ENCODE measurements at regions not wholly inside any gene's neighbourhood (a gene's known extent, or its start where the extent isn't known, plus 50 kb on each side); places are given as distances from the start of the nearest gene placed in this dataset.
"Not testable (repeated sequence)": the region's sequence is repeated elsewhere in the genome, so short reads cannot be mapped to it uniquely, and the experiment has no call there.

DNA sequence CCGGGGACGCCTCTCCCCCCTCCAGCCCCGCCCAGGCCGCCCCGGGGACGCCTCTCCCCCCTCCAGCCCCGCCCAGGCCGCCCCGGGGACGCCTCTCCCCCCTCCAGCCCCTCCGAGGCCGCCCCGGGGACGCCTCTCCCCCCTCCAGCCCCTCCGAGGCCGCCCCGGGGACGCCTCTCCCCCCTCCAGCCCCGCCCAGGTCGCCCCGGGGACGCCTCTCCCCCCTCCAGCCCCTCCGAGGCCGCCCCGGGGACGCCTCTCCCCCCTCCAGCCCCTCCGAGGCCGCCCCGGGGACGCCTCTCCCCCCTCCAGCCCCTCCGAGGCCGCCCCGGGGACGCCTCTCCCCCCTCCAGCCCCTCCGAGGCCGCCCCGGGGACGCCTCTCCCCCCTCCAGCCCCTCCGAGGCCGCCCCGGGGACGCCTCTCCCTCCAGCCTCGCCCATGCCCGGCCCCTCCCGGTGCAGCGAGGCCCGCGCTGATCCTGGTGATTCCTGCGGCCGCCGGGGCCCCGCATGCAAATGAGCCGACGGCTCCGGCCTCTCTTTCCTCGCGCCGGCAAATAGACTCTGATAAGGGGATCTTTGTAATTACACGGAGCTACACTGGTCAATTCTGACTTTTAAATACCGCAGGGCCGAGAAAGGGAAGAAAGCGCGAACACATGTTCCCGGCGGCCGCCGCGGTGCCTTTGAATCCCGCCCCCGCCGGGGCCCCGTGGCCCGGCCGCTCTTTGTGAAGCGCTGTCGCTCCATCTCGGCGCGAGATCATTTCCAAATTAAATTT, 114.7 kb upstream of the NKX1-1 start:
- not testable (repeated sequence) for H3K9me3 Mint-ChIP-seq; H3K4me1 Mint-ChIP-seq (ENCODE audit: low read depth); H3K27ac Mint-ChIP-seq; H3K36me3 Mint-ChIP-seq (ENCODE audit: low read depth)
- peaks cover 60% of the 10 kb centered on the region for H3K27me3 Mint-ChIP-seq
- peak; percentile 52 for DNase-seq
- peak overlapping the region; percentile 43 for H3K4me3 Mint-ChIP-seq

DNA sequence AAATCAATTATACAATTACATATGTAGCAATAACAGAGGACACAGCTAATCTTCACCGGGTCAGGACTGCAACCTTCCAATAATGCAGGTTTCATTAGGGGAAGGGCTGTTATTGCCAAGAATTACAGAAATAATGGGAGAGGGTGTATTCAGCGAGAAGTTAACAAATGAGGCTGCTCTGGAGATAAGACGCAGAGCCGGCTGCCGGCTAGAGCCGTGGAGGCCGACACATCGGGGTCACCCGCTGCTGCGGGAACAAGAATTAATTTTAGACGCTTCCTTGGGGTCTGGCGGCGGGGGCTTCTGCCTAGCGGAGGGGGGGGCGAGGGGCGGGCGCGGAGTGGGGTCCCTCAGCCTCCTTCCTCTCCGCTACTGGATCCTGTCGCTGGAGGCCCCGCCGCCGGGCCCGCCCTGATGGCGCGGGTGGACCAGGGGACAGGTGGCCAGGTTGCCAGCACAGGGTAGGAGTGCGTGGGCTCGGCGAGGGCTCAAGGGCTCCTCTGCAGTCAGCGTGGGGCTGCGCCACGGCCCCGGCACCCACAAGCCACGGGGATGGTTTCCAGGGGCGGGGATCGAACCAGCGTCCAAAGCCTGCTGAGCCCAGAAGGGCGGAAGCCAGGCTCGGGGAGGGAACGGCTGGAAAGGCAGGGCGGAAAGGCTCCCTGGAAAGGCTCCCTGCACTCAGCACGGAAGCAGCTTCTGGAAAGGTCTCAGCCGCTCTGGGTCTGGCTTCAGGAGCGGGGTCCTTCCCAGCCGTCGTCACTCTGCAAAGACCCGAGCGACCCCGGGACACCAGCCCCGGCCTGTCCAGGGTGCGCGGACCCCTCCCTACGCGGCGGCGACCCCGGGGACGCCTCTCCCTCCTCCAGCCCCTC, 113.8 kb upstream of the NKX1-1 start:
- Mint-ChIP-seq H3K36me3 (ENCODE audit: low read depth) (no peaks in the 10 kb centered on the region), H3K4me3 (no peak overlapping the region), H3K4me1 (ENCODE audit: low read depth) (peaks cover 4% of the 10 kb centered on the region), H3K27me3 (peaks cover 50% of the 10 kb centered on the region), H3K27ac (no peak overlapping the region), H3K9me3 (no peaks in the 10 kb centered on the region)
- DNase-seq = no peak

DNA sequence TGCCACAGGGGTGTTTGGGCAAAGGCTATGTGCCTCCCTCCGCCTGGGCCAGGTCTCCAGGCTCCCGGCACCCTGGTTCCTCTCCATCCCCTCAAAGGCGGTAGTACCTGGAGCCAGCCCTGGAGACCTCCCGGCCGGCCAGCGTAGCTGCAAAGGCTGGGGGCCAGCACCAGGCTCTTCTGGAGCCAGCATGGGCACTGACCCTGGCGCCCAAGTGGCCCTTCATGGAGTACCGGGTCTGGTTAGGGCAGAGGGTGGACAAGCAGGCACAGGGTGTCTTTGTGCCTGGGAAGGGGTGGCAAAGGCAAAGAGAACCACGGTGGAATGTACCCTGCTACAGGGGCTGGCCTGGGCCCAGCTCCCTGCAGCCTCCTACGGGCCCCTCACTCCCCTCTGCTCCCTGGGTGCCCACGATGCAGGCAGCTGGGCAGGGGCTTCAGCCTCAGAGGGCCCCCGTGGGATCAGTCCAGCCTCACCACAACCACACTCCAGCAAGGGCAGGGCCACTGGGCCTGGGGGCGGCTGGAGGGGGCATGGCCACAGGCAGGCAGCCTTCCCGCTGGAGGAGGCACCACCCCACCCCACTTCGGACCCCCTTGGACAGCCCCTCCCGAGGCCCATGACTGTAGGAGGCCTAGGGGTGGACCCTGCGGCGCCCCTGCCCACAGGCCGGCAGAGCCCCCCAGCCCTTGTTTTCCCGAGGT, 112.9 kb upstream of the NKX1-1 start:
- Mint-ChIP-seq H3K27ac (no peak overlapping the region), H3K27me3 (peaks cover 43% of the 10 kb centered on the region), H3K9me3 (no peaks in the 10 kb centered on the region), H3K4me1 (ENCODE audit: low read depth) (peaks cover 4% of the 10 kb centered on the region), H3K4me3 (no peak overlapping the region), H3K36me3 (ENCODE audit: low read depth) (no peaks in the 10 kb centered on the region)
- DNase-seq = no peak

DNA sequence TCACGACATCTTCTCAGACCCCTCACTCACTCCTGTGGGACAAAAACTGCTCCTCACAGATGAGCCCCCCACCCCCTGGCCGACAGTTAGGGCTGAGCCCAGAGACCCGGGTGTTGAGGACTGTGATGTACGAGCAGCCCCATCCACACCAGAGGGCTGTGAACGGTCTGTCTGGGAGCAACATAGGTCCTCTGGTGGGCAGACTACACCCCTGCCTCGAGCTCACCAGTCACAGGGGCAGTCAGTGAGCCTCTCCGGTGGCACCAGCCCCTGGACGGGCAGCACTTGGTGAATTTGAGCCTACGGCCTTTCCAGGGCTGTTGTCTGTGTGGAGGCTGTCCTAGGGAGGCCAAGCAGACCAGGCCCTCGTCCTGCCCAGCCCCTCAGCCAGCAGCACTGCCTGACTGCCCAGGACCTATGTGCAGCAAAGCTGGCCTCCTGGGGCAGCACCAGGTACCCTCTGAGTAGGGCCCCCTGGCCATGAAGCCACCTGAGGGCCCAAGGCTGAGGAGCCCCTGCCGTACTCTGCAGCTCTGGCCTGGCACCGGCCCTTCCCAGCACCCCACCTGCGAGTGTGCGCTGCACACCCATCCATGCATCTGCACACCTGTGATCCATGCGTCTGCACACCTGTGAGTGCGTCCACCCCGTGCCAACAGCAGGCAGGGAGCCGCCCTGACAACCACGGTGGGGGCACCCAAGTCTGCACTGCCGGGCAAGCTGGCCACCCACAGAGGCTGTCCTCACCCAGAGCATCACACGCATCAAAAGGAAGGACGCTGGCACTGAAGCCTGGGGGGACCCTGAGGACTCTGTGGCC, 111.6 kb upstream of the NKX1-1 start:
- no peak overlapping the region for H3K4me3 Mint-ChIP-seq
- no peaks in the 10 kb centered on the region for H3K36me3 Mint-ChIP-seq (ENCODE audit: low read depth)
- peaks cover 29% of the 10 kb centered on the region for H3K27me3 Mint-ChIP-seq
- no peak overlapping the region for H3K27ac Mint-ChIP-seq
- no peak for DNase-seq
- peaks cover 4% of the 10 kb centered on the region for H3K4me1 Mint-ChIP-seq (ENCODE audit: low read depth)
- no peaks in the 10 kb centered on the region for H3K9me3 Mint-ChIP-seq

DNA sequence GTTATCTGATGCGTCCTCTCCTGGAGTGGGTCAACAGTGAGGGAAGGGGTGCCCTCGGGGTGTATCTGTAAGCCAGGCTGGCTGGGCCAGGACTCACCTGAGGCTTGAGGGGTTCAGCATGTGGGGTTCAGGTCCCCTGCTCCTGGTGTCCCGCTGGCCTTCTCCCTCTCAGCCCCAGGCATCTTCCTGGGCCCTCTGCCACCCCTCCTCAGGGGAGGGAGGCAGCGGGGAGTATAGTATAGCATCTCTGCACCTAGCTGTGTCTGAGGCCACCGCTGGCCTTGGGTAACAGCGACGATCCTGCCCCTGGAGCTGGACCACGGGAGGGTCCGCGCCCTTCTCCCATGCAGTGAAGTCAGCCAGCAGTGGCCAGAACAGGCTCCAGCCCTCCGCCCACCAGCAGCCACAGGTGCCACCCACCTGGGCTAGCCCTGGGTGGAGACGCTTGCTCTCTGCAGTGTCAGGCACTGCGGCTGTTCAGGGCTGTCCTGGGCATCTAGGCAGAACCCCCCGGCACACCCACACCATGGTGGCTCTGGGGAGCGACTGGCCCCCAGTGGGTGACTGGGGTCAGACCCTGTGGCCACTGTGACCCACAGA, 110.7 kb upstream of the NKX1-1 start:
- no peak for DNase-seq
- H3K4me1 Mint-ChIP-seq (ENCODE audit: low read depth) = peaks cover 4% of the 10 kb centered on the region
- H3K4me3 Mint-ChIP-seq = no peak overlapping the region
- H3K36me3 Mint-ChIP-seq (ENCODE audit: low read depth) = no peaks in the 10 kb centered on the region
- peaks cover 21% of the 10 kb centered on the region for H3K27me3 Mint-ChIP-seq
- H3K27ac Mint-ChIP-seq = no peak overlapping the region
- no peaks in the 10 kb centered on the region for H3K9me3 Mint-ChIP-seq

DNA sequence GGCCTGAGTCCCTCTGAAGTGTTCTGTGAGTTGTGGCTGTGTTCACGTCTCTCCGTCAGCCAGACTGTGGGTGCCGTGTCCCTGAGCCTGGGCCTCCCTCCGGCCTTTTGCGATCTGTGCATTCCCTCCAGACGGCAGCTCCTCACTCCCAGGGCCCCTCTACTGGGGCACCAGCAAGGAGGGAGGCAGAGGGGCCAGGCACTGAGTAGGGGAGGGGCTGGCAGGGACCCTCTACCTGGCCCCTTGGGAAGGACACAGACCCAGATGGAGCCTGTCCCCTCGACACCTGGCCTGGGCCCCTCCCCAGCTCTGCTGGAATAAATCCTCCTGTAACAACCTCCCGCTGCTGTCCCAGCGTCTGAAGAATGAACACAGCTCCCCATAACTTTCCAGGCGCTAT, 110.0 kb upstream of the NKX1-1 start:
- no peak for DNase-seq
- Mint-ChIP-seq H3K4me3 (no peak overlapping the region), H3K27me3 (peaks cover 18% of the 10 kb centered on the region), H3K4me1 (ENCODE audit: low read depth) (peaks cover 1% of the 10 kb centered on the region), H3K36me3 (ENCODE audit: low read depth) (no peaks in the 10 kb centered on the region), H3K27ac (no peak overlapping the region), H3K9me3 (peaks cover 3% of the 10 kb centered on the region)

DNA sequence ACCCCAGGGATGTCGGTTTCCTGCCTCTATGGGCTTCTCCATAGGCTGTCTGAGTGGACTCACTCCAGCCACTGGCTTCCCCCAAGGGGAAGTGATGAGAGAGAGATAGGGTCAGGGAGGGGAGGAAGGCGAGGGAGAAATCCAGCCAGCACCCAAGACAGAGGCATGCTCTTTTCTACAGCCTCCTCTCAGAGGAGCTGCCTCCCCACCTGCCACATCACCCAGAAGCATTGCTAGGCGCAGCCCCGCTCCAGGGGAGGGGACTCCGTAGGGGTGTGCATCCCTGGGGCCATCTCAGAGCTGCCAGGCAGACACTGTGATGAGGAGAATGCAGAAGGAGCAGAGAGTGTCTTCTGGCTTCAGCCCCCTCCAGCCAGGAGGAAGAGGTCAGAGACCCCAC, 109.5 kb upstream of the NKX1-1 start:
- peaks cover 3% of the 10 kb centered on the region for H3K9me3 Mint-ChIP-seq
- no peak overlapping the region for H3K27ac Mint-ChIP-seq
- peaks cover 16% of the 10 kb centered on the region for H3K27me3 Mint-ChIP-seq
- H3K4me1 Mint-ChIP-seq (ENCODE audit: low read depth) = no peaks in the 10 kb centered on the region
- H3K36me3 Mint-ChIP-seq (ENCODE audit: low read depth) = no peaks in the 10 kb centered on the region
- no peak for DNase-seq
- no peak overlapping the region for H3K4me3 Mint-ChIP-seq

DNA sequence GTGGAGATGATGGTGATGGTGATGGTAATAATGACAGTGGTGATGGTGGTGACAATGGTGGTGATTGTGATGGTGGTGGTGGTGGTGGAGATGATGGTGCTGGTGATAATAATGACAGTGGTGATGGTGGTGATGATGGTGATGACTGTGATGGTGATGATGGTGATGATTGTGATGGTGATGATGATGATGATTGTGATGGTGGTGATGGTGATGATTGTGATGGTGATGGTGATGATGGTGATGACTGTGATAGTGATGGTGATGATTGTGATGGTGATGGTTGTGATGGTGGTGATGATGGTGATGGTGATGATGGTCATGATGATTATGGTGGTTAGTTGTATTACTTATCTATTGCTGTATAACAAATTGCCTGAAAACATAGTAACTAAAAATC, 108.9 kb upstream of the NKX1-1 start:
- no peak overlapping the region for H3K27ac Mint-ChIP-seq
- peaks cover 3% of the 10 kb centered on the region for H3K9me3 Mint-ChIP-seq
- no peaks in the 10 kb centered on the region for H3K4me1 Mint-ChIP-seq (ENCODE audit: low read depth)
- no peak for DNase-seq
- H3K36me3 Mint-ChIP-seq (ENCODE audit: low read depth) = no peaks in the 10 kb centered on the region
- no peak overlapping the region for H3K4me3 Mint-ChIP-seq
- H3K27me3 Mint-ChIP-seq = peaks cover 16% of the 10 kb centered on the region

DNA sequence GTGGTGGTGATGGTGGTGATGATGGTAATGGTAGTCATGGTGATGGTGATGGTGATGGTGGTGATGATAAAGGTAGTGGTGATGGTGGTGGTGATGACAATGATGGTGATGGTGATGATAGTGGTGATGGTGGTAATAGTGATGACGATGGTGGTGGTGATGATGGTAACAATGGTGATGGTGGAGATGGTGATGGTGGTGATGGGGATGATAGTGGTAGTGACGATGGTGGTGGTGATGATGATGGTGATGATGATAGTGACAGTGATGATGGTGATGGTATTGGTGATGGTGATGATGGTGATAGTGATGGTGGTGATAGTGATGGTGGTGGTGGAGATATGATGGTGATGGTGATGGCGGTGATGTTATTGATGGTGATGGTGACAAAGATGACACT, 108.4 kb upstream of the NKX1-1 start:
- no peak for DNase-seq
- H3K36me3 Mint-ChIP-seq (ENCODE audit: low read depth) = no peaks in the 10 kb centered on the region
- no peak overlapping the region for H3K4me3 Mint-ChIP-seq
- no peak overlapping the region for H3K27ac Mint-ChIP-seq
- peaks cover 3% of the 10 kb centered on the region for H3K9me3 Mint-ChIP-seq
- H3K27me3 Mint-ChIP-seq = peaks cover 13% of the 10 kb centered on the region
- H3K4me1 Mint-ChIP-seq (ENCODE audit: low read depth) = no peaks in the 10 kb centered on the region

DNA sequence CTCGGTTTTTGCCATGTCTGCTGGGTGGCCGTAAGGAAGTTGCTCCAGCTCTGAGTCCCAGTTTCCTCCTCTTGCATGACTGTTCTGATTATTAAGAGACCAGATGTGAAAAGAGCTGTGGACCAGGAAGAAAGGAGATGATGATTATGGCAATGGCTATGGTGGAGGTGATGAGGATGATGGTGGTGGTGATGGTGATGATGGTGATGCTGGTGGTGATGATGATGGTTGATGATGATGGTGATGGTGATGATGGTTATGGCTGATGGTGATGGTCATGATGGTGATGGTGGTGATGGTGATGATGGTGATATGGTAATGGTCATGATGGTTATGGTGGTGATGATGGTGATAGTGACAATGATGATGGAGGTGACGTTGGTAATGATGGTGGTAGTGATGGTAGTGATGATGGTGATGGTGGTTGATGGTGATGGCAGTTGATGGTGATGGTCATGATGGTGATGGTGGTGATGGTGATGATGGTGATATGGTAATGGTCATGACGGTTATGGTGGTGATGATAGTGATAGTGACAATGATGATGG, 107.8 kb upstream of the NKX1-1 start:
- H3K27me3 Mint-ChIP-seq = peaks cover 13% of the 10 kb centered on the region
- H3K27ac Mint-ChIP-seq = no peak overlapping the region
- peaks cover 3% of the 10 kb centered on the region for H3K9me3 Mint-ChIP-seq
- H3K4me1 Mint-ChIP-seq (ENCODE audit: low read depth) = no peaks in the 10 kb centered on the region
- no peak overlapping the region for H3K4me3 Mint-ChIP-seq
- H3K36me3 Mint-ChIP-seq (ENCODE audit: low read depth) = no peaks in the 10 kb centered on the region
- no peak for DNase-seq

DNA sequence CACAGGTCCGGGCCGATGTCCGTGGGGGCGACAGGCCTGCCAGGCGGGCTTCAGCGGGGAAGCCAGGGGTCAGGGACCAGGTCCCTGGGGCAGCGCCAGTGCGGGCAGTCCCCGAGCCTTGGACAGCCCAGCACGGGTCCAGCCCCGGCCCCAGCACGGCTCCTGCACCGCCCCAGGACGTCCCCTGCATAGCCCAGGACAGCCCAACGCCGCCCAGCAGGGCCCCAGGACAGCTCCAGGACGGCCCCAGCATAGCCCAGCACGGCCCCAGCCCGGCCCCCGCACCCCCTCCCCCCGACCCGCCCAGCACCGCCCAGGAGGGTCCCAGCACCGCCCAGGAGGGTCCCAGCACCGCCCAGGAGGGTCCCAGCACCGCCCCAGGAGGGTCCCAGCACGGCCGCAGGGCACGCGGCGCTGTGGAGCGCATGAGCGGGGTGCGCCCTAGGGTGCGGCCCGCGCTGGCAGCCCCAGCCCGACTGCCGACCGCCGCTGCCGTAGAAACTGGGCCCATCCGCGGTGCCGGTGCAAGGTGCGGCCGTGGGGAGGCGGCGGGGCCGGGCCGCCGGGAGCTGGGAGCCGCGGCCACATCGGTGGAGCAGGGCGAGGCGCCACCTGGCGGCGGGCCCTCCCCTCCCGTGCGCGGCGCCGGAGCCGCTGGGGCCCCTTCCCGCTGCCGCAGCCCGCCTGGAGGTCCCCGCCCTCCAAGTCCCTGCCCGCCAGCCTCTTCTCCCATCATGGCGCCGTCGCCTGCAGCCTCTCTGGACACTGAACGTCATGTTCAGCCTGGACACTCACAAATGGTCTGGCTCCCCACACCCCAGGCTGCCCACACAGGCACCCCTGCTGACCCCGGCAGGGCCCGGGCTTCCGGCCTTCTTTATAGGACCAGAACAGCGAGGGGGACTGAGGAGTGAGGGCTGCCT, 106.8 kb upstream of the NKX1-1 start:
- peak; percentile 69 for DNase-seq
- peaks cover 5% of the 10 kb centered on the region for H3K27me3 Mint-ChIP-seq
- no peak overlapping the region for H3K27ac Mint-ChIP-seq
- no peaks in the 10 kb centered on the region for H3K4me1 Mint-ChIP-seq (ENCODE audit: low read depth)
- H3K36me3 Mint-ChIP-seq (ENCODE audit: low read depth) = no peaks in the 10 kb centered on the region
- no peak overlapping the region for H3K4me3 Mint-ChIP-seq
- H3K9me3 Mint-ChIP-seq = peaks cover 3% of the 10 kb centered on the region

DNA sequence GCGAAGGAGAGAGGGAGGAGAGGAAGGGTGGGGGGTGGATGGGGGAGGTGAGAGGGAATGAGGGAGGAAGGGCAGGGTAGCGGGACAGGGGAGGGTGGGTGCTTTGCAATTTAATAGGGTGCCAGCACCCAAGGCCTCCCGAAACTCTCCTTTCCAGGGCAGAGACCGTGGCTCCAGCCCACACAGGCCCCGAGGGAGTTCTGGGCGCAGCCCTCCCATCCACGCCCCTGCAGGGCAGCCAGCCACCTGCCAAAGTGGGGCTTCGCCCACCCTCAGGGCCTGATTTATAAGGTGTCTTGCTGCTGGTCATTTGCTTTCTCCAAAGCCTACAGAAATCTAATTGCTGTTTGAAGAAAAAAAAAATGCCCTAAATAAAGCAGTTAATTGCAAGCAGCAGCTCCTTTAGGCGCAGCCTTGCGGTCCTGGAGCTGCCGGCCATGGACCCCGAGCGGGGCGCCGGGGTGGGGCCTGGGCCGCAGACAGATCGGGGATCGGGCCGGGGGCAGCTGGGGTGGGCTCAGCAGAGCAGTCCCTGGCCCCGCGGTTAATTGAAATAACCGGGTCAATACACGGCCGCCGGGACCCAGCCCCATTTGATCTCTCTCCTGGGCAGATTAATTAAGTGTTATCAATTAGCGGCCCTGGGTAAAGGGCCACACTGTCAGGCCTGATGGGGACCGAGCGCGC, 106.0 kb upstream of the NKX1-1 start:
- H3K36me3 Mint-ChIP-seq (ENCODE audit: low read depth) = no peaks in the 10 kb centered on the region
- no peaks in the 10 kb centered on the region for H3K4me1 Mint-ChIP-seq (ENCODE audit: low read depth)
- no peak for DNase-seq
- no peak overlapping the region for H3K4me3 Mint-ChIP-seq
- H3K9me3 Mint-ChIP-seq = peaks cover 3% of the 10 kb centered on the region
- no peak overlapping the region for H3K27ac Mint-ChIP-seq
- H3K27me3 Mint-ChIP-seq = peaks cover 3% of the 10 kb centered on the region
